Fibroblast of lung (primary cell): ENCODE measurements at regions not wholly inside any gene's neighbourhood (a gene's known extent, or its start where the extent isn't known, plus 50 kb on each side); places are given as distances from the start of the nearest gene placed in this dataset.

Source experiments
- EZH2 ChIP-seq: IDR thresholded peaks from 2 replicates; pipeline ENCODE4 v1.5.1; 2012; ENCODE audit warnings: low read length, control low read depth, mild to moderate bottlenecking; ENCODE audit errors: missing control alignments
- TF ChIP-seq, protein P1 (sequence below), 2 donors: IDR thresholded peaks in 1 of 2; conservative IDR thresholded peaks in 1 of 2; 1 replicate in 1 of 2; 2 replicates in 1 of 2; pipeline ENCODE4 v1.5.1; 2011 to 2012; ENCODE audit warnings: low read length in 2 of 2, control low read depth in 1 of 2, inconsistent platforms in 1 of 2, low read depth in 1 of 2, mild to moderate bottlenecking in 1 of 2

DNA sequence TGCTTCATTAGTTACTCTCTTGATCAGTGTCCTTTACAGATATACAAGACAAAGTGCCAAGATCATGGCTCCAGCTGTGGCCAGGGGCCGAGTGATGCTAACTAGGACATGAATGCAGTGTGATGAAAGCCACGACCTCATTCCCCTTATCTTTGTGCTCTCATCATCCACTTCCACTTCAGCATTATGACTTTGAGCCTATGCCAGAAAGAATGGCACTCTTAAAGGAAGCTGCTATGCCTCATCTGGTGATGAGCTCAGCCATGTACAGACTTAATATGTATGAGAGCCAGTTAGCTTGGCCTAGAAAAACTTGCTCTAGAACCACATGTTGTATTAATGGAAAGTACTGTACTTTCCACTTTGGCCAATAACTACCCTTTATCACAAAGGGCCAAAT is 179.1 kb downstream of the TOX3 start:
- TF ChIP-seq, protein P1, sequence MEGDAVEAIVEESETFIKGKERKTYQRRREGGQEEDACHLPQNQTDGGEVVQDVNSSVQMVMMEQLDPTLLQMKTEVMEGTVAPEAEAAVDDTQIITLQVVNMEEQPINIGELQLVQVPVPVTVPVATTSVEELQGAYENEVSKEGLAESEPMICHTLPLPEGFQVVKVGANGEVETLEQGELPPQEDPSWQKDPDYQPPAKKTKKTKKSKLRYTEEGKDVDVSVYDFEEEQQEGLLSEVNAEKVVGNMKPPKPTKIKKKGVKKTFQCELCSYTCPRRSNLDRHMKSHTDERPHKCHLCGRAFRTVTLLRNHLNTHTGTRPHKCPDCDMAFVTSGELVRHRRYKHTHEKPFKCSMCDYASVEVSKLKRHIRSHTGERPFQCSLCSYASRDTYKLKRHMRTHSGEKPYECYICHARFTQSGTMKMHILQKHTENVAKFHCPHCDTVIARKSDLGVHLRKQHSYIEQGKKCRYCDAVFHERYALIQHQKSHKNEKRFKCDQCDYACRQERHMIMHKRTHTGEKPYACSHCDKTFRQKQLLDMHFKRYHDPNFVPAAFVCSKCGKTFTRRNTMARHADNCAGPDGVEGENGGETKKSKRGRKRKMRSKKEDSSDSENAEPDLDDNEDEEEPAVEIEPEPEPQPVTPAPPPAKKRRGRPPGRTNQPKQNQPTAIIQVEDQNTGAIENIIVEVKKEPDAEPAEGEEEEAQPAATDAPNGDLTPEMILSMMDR (conservative IDR thresholded peaks at IDR 0.05 in 1 of 2, IDR thresholded peaks at IDR 0.05 in 1 of 2; ENCODE audit: low read depth in 1 of 2, low read length in 2 of 2): no peak
- TF ChIP-seq EZH2: no peak
